Endothelial cell of umbilical vein (primary cell): ENCODE measurements at regions not wholly inside any gene's neighbourhood (a gene's known extent, or its start where the extent isn't known, plus 50 kb on each side); places are given as distances from the start of the nearest gene placed in this dataset.

Source experiments
- BruUV-seq: library from RNA; stranded (reverse); fragments of 400-500 nt; replicated peaks from 2 replicates; lab custom pipeline; 2021; lab: Mats Ljungman, UMichigan
- CTCF ChIA-PET: fragments of 300-600, 350-600 bp; sonication (Branson Sonifier 250); formaldehyde crosslinking; loops from one replicate; lab custom pipeline; 2021; ENCODE audit warnings: antibody characterized with exemption, inconsistent platforms; lab: Charles Lee
- POLR2A ChIA-PET: fragments of 300-600, 350-600 bp; sonication (Branson Sonifier 250); formaldehyde crosslinking; loops from one replicate; lab custom pipeline; 2021; ENCODE audit warnings: antibody characterized with exemption, inconsistent platforms; lab: Charles Lee
- DNase-seq: peaks from one replicate; pipeline ENCODE4 v3.0.0-alpha.2; 2011; ENCODE audit warnings: low read depth, low spot score
- FAIRE-seq: peaks from 2 replicates; lab custom pipeline; 2011; peaks lifted over from hg19 to GRCh38; lab: Jason Lieb, UNC
- H2AFZ ChIP-seq: 2 replicates; pipeline ENCODE4 v1.6.0; 2012; ENCODE audit warnings: low read depth, low read length, control low read depth, inconsistent platforms
- H3K27ac ChIP-seq: 2 replicates; pipeline ENCODE4 v1.5.1; 2011; ENCODE audit warnings: low read depth, mild to moderate bottlenecking, control low read depth, low read length, moderate library complexity; ENCODE audit not compliant: insufficient read depth
- H3K27me3 ChIP-seq, 2 experiments: 2 replicates each; pipeline versions ENCODE4 v1.6.0 to v1.6.1; 2011; ENCODE audit warnings: low read length in 2 of 2, mixed read lengths in 1 of 2; ENCODE audit not compliant: control insufficient read depth in 2 of 2, insufficient read depth in 2 of 2
- H3K36me3 ChIP-seq, 2 experiments: 2 replicates in 1 of 2; 3 replicates in 1 of 2; pipeline ENCODE4 v1.5.1; 2011; ENCODE audit warnings: low read length in 2 of 2, mild to moderate bottlenecking in 1 of 2, moderate library complexity in 1 of 2; ENCODE audit not compliant: control insufficient read depth in 2 of 2, insufficient read depth in 2 of 2; ENCODE audit errors: extremely low read depth in 1 of 2
- H3K4me1 ChIP-seq: 3 replicates; pipeline ENCODE4 v1.5.1; 2011; ENCODE audit warnings: mild to moderate bottlenecking, low read length; ENCODE audit not compliant: control insufficient read depth, insufficient read depth; ENCODE audit errors: extremely low read depth
- H3K4me2 ChIP-seq: 2 replicates; pipeline ENCODE4 v1.6.1; 2011; ENCODE audit warnings: low read length, control low read depth, mixed read lengths; ENCODE audit not compliant: insufficient read depth
- H3K4me3 ChIP-seq, 3 experiments: fragments of 200-600 bp in 1 of 3; sonication (generic), shearing (Covaris generic) in 1 of 3; replicated peaks in 1 of 3; 2 replicates each; pipeline ENCODE4 v1.5.1; 2011 to 2016; ENCODE audit warnings: control low read depth in 3 of 3, low read length in 3 of 3, mild to moderate bottlenecking in 2 of 3, inconsistent platforms in 1 of 3, low read depth in 1 of 3, moderate library complexity in 1 of 3; ENCODE audit not compliant: insufficient read depth in 1 of 3
- H3K79me2 ChIP-seq: 2 replicates; pipeline ENCODE4 v1.6.0; 2012; ENCODE audit warnings: low read length, inconsistent platforms; ENCODE audit not compliant: control insufficient read depth, insufficient read depth
- H3K9ac ChIP-seq: replicated peaks from 2 replicates; pipeline ENCODE3; 2011; ENCODE audit warnings: low read length, control low read depth; ENCODE audit not compliant: insufficient read depth; ENCODE audit errors: extremely low read depth
- H3K9me1 ChIP-seq: replicated peaks from 3 replicates; pipeline ENCODE4 v1.6.0; 2011; ENCODE audit warnings: mild to moderate bottlenecking, low read length; ENCODE audit not compliant: control insufficient read depth, insufficient read depth; ENCODE audit errors: extremely low read depth
- H3K9me3 ChIP-seq: replicated peaks from 2 replicates; pipeline ENCODE4 v1.5.1; 2012; ENCODE audit warnings: low read length, inconsistent platforms; ENCODE audit not compliant: control insufficient read depth, insufficient read depth
- H4K20me1 ChIP-seq: replicated peaks from 2 replicates; pipeline ENCODE3; 2011; ENCODE audit warnings: mild to moderate bottlenecking, low read length; ENCODE audit not compliant: control insufficient read depth, insufficient read depth; ENCODE audit errors: extremely low read depth
- EZH2 ChIP-seq: IDR thresholded peaks from 2 replicates; pipeline ENCODE4 v1.6.1; 2012; ENCODE audit warnings: borderline replicate concordance, low read depth, mild to moderate bottlenecking, moderate library complexity, low read length, inconsistent platforms; ENCODE audit not compliant: severe bottlenecking
- FOS ChIP-seq: IDR thresholded peaks from 2 replicates; pipeline ENCODE4 v1.6.1; 2011; ENCODE audit warnings: mild to moderate bottlenecking, low read length, moderate library complexity, borderline replicate concordance; ENCODE audit not compliant: insufficient read depth
- GATA2 ChIP-seq: IDR thresholded peaks from 2 replicates; pipeline ENCODE4 v1.7.0; 2011; ENCODE audit warnings: low read depth, mild to moderate bottlenecking, moderate library complexity, mixed read lengths, low read length; ENCODE audit not compliant: insufficient read length, insufficient read depth
- JUN ChIP-seq: IDR thresholded peaks from 2 replicates; pipeline ENCODE4 v1.6.1; 2011; ENCODE audit warnings: borderline replicate concordance, low read depth; ENCODE audit not compliant: insufficient read length, insufficient read depth
- MYC ChIP-seq: IDR thresholded peaks from one replicate; pipeline ENCODE4 v1.6.1; 2011; ENCODE audit warnings: mild to moderate bottlenecking, low read depth, low read length
- POLR2A ChIP-seq: IDR thresholded peaks from 2 replicates; pipeline ENCODE4 v1.6.1; 2012; ENCODE audit warnings: low read depth, mild to moderate bottlenecking, control low read depth, low read length
- POLR2AphosphoS5 ChIP-seq: IDR thresholded peaks from 2 replicates; pipeline ENCODE4 v1.6.1; 2012; ENCODE audit warnings: low read depth, mild to moderate bottlenecking, control low read depth, low read length, moderate library complexity; ENCODE audit not compliant: insufficient read depth
- dilution Hi-C: fragments of 300-500 bp; cut with MboI; formaldehyde crosslinking; loops from one replicate; pipeline ENCODE4 v1.15.0; 2019; ENCODE audit warnings: low sequenced_read_pairs; ENCODE audit not compliant: extremely low pct_ligation_motif_present
- intact Hi-C: fragments of 100-400 bp; cut with micrococcal nuclease; formaldehyde crosslinking; loops from one replicate; pipeline ENCODE4 v1.10.0; 2022
- TF ChIP-seq, protein P1 (sequence below): IDR thresholded peaks from 2 replicates; pipeline ENCODE4 v1.6.1; 2011; ENCODE audit not compliant: insufficient read depth, insufficient read length
- TF ChIP-seq, protein P2 (sequence below), 2 donors: IDR thresholded peaks; 1 replicate in 1 of 2; 2 replicates in 1 of 2; pipeline ENCODE4 v1.5.1; 2011; ENCODE audit warnings: low read length in 2 of 2, mild to moderate bottlenecking in 2 of 2, moderate library complexity in 2 of 2, control low read depth in 1 of 2, inconsistent platforms in 1 of 2, low read depth in 1 of 2; ENCODE audit not compliant: insufficient read depth in 1 of 2; ENCODE audit errors: extremely low read depth in 1 of 2

- intact Hi-C loops (no loop called here), dilution Hi-C loops (no loop called here)
- Histone ChIP-seq H3K27ac (no peak overlapping the region), H3K27me3 (no peaks in the 10 kb centered on the region), H2AFZ (no peak overlapping the region), H3K4me3 (no peak overlapping the region), H4K20me1 (no peaks in the 10 kb centered on the region), H3K36me3 (no peaks in the 10 kb centered on the region), H3K4me1 (no peaks in the 10 kb centered on the region), H3K9me1 (no peaks in the 10 kb centered on the region), H3K9me3 (no peaks in the 10 kb centered on the region), H3K79me2 (no peaks in the 10 kb centered on the region), H3K9ac (no peak overlapping the region), H3K4me2 (no peak overlapping the region)
- POLR2A ChIA-PET, result no interaction called here
- DNase-seq (no peak), FAIRE-seq (no peak)
- BruUV-seq, result no TSS peak
- CTCF ChIA-PET, result no interaction called here
- TF ChIP-seq POLR2AphosphoS5 (no peak), JUN (no peak), GATA2 (no peak), FOS (no peak), POLR2A (no peak), MYC (no peak), EZH2 (no peak)
- TF ChIP-seq, protein P1, sequence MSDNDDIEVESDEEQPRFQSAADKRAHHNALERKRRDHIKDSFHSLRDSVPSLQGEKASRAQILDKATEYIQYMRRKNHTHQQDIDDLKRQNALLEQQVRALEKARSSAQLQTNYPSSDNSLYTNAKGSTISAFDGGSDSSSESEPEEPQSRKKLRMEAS, result no peak
- TF ChIP-seq, protein P2, sequence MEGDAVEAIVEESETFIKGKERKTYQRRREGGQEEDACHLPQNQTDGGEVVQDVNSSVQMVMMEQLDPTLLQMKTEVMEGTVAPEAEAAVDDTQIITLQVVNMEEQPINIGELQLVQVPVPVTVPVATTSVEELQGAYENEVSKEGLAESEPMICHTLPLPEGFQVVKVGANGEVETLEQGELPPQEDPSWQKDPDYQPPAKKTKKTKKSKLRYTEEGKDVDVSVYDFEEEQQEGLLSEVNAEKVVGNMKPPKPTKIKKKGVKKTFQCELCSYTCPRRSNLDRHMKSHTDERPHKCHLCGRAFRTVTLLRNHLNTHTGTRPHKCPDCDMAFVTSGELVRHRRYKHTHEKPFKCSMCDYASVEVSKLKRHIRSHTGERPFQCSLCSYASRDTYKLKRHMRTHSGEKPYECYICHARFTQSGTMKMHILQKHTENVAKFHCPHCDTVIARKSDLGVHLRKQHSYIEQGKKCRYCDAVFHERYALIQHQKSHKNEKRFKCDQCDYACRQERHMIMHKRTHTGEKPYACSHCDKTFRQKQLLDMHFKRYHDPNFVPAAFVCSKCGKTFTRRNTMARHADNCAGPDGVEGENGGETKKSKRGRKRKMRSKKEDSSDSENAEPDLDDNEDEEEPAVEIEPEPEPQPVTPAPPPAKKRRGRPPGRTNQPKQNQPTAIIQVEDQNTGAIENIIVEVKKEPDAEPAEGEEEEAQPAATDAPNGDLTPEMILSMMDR (IDR thresholded peaks at IDR 0.05; ENCODE audit: extremely low read depth in 1 of 2, insufficient read depth in 1 of 2, low read depth in 1 of 2, low read length in 2 of 2), result no peak
Measured at GRCh38 chr15:96064351-96064756, 266.1 kb upstream of the NR2F2 start.
